ENCODE measurements at regions not wholly inside any gene's neighbourhood (a gene's known extent, or its start where the extent isn't known, plus 50 kb on each side); places are given as distances from the start of the nearest gene placed in this dataset.
"Not testable (repeated sequence)": the region's sequence is repeated elsewhere in the genome, so short reads cannot be mapped to it uniquely, and the experiment has no call there.

DNA sequence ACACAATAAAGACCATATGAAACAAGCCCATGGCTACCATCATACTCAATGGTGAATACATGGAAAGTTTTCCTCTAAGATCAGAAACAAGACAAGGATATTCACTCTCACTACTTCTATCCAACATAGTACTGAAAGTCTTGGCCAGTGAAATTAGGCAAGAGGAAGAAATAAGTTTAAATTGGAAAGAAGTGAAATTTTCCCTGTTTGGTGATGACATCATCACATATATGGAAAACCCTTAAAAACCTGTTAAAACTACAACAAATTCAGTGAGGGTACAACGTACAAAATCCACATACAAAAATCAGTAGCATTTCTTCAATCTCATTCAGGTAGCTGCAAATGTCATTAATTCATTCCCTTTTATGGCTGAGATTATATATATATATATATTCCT, 164.0 kb upstream of the IRS4 start:
- TF ChIP-seq POLR2A (IDR thresholded peaks at IDR 0.05) (no peak), POLR2AphosphoS5 (IDR thresholded peaks at IDR 0.05) (no peak), EP300 (IDR thresholded peaks at IDR 0.05; ENCODE audit: low read depth) (no peak)
- TF ChIP-seq, protein P1, sequence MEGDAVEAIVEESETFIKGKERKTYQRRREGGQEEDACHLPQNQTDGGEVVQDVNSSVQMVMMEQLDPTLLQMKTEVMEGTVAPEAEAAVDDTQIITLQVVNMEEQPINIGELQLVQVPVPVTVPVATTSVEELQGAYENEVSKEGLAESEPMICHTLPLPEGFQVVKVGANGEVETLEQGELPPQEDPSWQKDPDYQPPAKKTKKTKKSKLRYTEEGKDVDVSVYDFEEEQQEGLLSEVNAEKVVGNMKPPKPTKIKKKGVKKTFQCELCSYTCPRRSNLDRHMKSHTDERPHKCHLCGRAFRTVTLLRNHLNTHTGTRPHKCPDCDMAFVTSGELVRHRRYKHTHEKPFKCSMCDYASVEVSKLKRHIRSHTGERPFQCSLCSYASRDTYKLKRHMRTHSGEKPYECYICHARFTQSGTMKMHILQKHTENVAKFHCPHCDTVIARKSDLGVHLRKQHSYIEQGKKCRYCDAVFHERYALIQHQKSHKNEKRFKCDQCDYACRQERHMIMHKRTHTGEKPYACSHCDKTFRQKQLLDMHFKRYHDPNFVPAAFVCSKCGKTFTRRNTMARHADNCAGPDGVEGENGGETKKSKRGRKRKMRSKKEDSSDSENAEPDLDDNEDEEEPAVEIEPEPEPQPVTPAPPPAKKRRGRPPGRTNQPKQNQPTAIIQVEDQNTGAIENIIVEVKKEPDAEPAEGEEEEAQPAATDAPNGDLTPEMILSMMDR (IDR thresholded peaks at IDR 0.05), result no peak
- Histone ChIP-seq H3K27ac (no peak overlapping the region), H3K4me1 (no peaks in the 10 kb centered on the region), H3K27me3 (no peaks in the 10 kb centered on the region), H3K36me3 (no peaks in the 10 kb centered on the region), H3K9me3 (no peaks in the 10 kb centered on the region), H3K4me3 (no peak overlapping the region)
- 49% methylated on average over 1 of the region's 1 CpG; no CpG with 5 or more reads in 1 of the 2 donors for WGBS, 2 donors (ENCODE audit: low coverage in 1 of 2)
- intact Hi-C loops (cut with DNase I; ENCODE audit: low total_unique reads) (no loop called here), in situ Hi-C loops (cut with MboI; ENCODE audit: low pct_ligation_motif_present in 1 of 4, low pct_unique_long_range_greater_than_20kb in 1 of 4, low sequenced_read_pairs in 3 of 4) (no loop called here)
- DNase-seq, result no peak

DNA sequence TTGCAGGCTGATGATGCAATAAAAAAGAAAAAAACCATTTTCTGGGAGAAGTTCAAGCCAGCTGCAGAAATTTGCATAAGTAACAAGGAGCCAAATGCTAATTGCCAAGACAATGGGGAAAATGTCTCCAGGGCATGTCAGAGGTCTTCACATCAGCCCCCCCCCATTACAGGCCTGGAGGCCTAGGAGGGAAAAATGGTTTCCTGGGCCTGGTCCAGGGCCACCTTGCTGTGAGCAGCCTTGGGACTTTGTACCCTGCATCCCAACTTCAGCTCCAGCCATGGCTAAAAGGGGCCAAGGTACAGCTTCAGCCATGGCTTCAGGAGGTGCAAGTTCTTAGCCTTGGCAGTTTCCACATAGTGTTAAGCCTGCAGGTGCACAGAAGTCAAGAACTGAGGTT, 160.0 kb upstream of the IRS4 start:
- DNase-seq; H3K36me3 ChIP-seq; H3K27ac ChIP-seq; in situ Hi-C loops (cut with MboI; ENCODE audit: low pct_ligation_motif_present in 1 of 4, low pct_unique_long_range_greater_than_20kb in 1 of 4, low sequenced_read_pairs in 3 of 4); H3K27me3 ChIP-seq; intact Hi-C loops (cut with DNase I; ENCODE audit: low total_unique reads); H3K4me1 ChIP-seq; H3K4me3 ChIP-seq; H3K9me3 ChIP-seq: not testable (repeated sequence)

DNA sequence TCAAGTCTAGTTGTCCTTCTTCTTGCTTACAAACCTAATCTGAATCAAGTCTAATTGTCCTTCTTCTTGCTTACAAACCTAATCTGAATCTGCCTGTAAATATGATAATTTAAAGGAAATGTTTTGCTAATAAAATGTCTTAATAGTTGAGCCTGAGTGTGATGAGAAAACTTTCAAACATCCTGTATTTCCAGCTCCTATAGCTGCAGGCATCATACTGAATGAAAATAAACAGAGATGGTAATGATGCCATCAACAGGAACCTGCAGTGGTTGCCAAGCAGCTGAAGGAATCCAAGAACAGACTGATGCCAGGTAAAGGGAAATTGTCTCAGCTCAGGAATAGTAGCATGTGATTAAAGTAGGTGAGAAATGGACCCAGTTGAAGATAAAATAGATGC, 156.1 kb upstream of the IRS4 start:
- H3K4me1 ChIP-seq, result no peaks in the 10 kb centered on the region
- H3K36me3 ChIP-seq, result no peaks in the 10 kb centered on the region
- in situ Hi-C loops (cut with MboI; ENCODE audit: low pct_ligation_motif_present in 1 of 4, low pct_unique_long_range_greater_than_20kb in 1 of 4, low sequenced_read_pairs in 3 of 4), result no loop called here
- DNase-seq, result no peak
- no peak overlapping the region for H3K4me3 ChIP-seq
- no peak overlapping the region for H3K27ac ChIP-seq
- TF ChIP-seq POLR2AphosphoS5 (IDR thresholded peaks at IDR 0.05), result no peak
- no peak for TF ChIP-seq EP300 (IDR thresholded peaks at IDR 0.05; ENCODE audit: low read depth)
- TF ChIP-seq, protein P1 (IDR thresholded peaks at IDR 0.05), result no peak
- no peak for TF ChIP-seq POLR2A (IDR thresholded peaks at IDR 0.05)
- no peaks in the 10 kb centered on the region for H3K9me3 ChIP-seq
- intact Hi-C loops (cut with DNase I; ENCODE audit: low total_unique reads), result no loop called here
- no peaks in the 10 kb centered on the region for H3K27me3 ChIP-seq

DNA sequence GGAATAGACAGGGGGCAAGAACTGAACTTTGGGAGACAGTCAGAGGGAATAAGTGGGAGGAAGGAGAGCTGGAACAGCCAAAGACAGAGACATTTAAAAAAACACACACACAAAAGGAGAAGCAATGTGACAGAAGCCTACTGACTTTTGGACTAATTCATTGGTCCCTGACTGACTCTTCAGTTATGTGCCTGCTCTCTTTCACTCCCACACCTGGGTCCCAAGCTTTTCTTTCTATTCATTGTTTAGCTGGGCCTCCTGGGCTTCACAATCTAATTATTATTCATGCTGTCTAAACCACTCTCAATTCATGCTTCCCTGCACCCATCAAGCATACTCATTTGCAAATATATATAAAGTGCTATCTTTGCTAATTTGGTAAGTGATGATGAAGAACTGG, 139.2 kb upstream of the IRS4 start:
- Histone ChIP-seq H3K27ac (no peak overlapping the region), H3K36me3 (no peaks in the 10 kb centered on the region), H3K4me3 (no peak overlapping the region), H3K9me3 (no peaks in the 10 kb centered on the region), H3K27me3 (no peaks in the 10 kb centered on the region), H3K4me1 (no peaks in the 10 kb centered on the region)
- DNase-seq, result no peak
- in situ Hi-C loops (cut with MboI; ENCODE audit: low pct_ligation_motif_present in 1 of 4, low pct_unique_long_range_greater_than_20kb in 1 of 4, low sequenced_read_pairs in 3 of 4), result no loop called here
- TF ChIP-seq POLR2A (IDR thresholded peaks at IDR 0.05) (no peak), POLR2AphosphoS5 (IDR thresholded peaks at IDR 0.05) (no peak), EP300 (IDR thresholded peaks at IDR 0.05; ENCODE audit: low read depth) (no peak)
- TF ChIP-seq, protein P1 (IDR thresholded peaks at IDR 0.05), result no peak
- intact Hi-C loops (cut with DNase I; ENCODE audit: low total_unique reads), result no loop called here

DNA sequence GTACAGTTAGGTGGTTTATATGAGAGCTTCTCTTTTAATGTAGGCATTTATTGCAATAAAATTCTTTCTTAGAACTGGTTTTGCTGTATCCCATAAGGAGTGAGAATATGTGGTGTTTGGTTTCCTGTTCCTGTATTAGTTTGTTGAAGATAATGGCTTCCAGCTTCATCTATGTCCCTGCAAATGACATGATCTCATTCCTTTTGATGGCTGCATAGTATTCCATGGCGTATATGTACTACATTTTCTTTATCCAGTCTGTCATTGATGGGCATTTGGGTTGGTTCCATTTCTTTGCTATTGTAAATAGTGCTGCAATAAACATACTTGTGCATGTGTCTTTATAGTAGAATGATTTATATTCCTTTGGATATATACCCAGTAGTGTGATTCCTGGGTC, 106.7 kb upstream of the IRS4 start:
- intact Hi-C loops (cut with DNase I; ENCODE audit: low total_unique reads); H3K27ac ChIP-seq; H3K4me3 ChIP-seq; H3K4me1 ChIP-seq; H3K27me3 ChIP-seq; DNase-seq; H3K36me3 ChIP-seq; in situ Hi-C loops (cut with MboI; ENCODE audit: low pct_ligation_motif_present in 1 of 4, low pct_unique_long_range_greater_than_20kb in 1 of 4, low sequenced_read_pairs in 3 of 4); H3K9me3 ChIP-seq: not testable (repeated sequence)
- 84 to 100% methylated on average over 1 of the region's 1 CpG for WGBS, 2 donors (ENCODE audit: low coverage in 1 of 2)
